ENCODE measurements at regions not wholly inside any gene's neighbourhood (a gene's known extent, or its start where the extent isn't known, plus 50 kb on each side); places are given as distances from the start of the nearest gene placed in this dataset.

DNA sequence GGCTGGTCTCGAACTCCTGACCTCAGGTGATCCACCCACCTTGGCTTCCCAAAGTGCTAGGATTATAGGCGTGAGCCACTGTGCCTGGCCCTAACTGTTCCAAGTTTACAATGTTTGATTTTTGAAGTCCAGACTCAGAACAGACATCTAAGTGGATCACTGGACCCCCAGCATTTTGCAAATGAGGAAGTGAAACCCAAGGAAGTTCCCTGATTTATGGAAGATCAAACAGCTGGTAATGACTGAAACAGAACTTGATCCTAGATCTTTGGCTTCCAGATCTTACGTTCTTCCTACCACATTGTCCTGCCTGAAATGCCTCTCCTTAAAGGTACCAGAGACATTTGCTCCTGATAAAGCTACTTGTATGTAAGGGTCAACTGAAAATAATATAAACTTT, 58.3 kb upstream of the NCOA1 start:
- Histone ChIP-seq H3K36me3 (no peaks in the 10 kb centered on the region), H3K9me3 (ENCODE audit: low read depth) (no peaks in the 10 kb centered on the region), H3K27ac (no peak overlapping the region), H3K27me3 (no peaks in the 10 kb centered on the region), H3K4me1 (ENCODE audit: low read depth) (peaks cover 8% of the 10 kb centered on the region), H3K4me3 (no peak overlapping the region)
- TF ChIP-seq, protein P1, sequence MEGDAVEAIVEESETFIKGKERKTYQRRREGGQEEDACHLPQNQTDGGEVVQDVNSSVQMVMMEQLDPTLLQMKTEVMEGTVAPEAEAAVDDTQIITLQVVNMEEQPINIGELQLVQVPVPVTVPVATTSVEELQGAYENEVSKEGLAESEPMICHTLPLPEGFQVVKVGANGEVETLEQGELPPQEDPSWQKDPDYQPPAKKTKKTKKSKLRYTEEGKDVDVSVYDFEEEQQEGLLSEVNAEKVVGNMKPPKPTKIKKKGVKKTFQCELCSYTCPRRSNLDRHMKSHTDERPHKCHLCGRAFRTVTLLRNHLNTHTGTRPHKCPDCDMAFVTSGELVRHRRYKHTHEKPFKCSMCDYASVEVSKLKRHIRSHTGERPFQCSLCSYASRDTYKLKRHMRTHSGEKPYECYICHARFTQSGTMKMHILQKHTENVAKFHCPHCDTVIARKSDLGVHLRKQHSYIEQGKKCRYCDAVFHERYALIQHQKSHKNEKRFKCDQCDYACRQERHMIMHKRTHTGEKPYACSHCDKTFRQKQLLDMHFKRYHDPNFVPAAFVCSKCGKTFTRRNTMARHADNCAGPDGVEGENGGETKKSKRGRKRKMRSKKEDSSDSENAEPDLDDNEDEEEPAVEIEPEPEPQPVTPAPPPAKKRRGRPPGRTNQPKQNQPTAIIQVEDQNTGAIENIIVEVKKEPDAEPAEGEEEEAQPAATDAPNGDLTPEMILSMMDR (IDR thresholded peaks at IDR 0.05; ENCODE audit: low read depth, low read length) = no peak
- DNase-seq (ENCODE audit: low read depth in 1 of 2, low spot score in 1 of 2) = no peak

DNA sequence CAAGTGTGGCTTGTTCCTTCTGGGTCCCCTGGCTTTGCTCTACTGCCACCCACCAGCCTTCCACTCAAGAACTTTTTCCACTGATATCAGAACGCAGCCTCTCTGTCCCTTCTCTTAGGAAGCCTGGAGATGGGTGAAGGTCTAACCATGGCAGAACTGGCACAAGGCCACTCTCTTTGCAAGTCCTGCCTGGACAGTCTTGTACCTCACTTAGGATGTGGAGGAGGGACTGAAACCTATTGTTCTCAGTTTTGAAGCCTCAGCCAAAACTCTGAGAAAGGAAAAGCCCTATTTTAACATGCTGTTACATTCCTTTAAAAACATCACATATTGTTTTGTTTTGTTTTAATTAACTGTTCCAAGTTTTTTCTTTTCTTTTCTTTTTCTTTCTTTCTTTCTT, 58.9 kb upstream of the NCOA1 start:
- Histone ChIP-seq H3K4me1 (ENCODE audit: low read depth) (peaks cover 8% of the 10 kb centered on the region), H3K4me3 (no peak overlapping the region), H3K36me3 (no peaks in the 10 kb centered on the region), H3K27me3 (no peaks in the 10 kb centered on the region), H3K27ac (no peak overlapping the region), H3K9me3 (ENCODE audit: low read depth) (no peaks in the 10 kb centered on the region)
- peak in 1 of 2 donors; percentile 46 for DNase-seq (ENCODE audit: low read depth in 1 of 2, low spot score in 1 of 2)
- TF ChIP-seq, protein P1 (IDR thresholded peaks at IDR 0.05; ENCODE audit: low read depth, low read length) = no peak

DNA sequence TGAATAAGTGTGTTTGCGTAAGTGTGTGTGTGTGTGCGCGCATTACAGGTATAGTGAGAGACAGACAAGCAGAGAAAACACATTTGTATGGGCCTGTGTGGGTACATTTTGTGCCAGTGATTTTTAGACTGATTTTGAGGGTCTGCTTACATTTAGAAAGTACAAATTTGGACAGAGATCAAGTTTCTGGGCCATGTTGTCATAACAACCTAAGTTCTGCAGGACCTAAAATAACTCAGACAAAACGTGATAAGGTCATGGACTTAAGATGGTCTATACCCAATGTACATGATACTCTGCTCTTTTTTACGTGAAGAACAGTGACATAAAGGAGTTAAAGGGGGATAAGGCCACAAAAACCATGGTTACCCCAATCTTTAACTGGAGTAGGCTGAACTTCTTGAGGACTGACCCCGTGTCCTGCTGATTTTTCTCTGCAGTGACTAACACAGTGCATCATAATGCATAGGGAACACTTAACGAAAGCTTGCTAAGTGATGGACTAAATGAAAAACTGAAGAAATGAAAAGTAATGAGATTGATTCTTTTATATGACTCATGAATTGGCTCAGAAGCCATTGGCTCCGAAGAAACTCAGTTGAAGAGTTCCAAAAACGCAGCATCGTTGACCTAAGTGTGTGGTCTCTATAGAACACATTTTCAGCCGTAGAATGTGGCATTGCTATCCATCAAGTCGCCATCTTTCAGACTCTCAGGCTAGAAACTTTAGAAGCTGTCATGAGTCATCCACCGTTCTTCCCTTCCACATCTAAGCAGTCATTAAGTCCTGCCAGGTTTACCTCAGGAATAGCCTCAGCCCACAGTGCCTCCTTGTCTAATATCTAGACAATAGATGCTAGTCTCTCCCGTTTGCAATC, 61.6 kb upstream of the NCOA1 start:
- TF ChIP-seq, protein P1 (IDR thresholded peaks at IDR 0.05; ENCODE audit: low read depth, low read length) = no peak
- H3K4me3 ChIP-seq = no peak overlapping the region
- peaks cover 7% of the 10 kb centered on the region for H3K27me3 ChIP-seq
- no peak overlapping the region for H3K27ac ChIP-seq
- no peaks in the 10 kb centered on the region for H3K36me3 ChIP-seq
- DNase-seq (ENCODE audit: low read depth in 1 of 2, low spot score in 1 of 2) = peak in 1 of 2 donors; percentile 49
- peaks cover 8% of the 10 kb centered on the region for H3K4me1 ChIP-seq (ENCODE audit: low read depth)
- no peaks in the 10 kb centered on the region for H3K9me3 ChIP-seq (ENCODE audit: low read depth)

DNA sequence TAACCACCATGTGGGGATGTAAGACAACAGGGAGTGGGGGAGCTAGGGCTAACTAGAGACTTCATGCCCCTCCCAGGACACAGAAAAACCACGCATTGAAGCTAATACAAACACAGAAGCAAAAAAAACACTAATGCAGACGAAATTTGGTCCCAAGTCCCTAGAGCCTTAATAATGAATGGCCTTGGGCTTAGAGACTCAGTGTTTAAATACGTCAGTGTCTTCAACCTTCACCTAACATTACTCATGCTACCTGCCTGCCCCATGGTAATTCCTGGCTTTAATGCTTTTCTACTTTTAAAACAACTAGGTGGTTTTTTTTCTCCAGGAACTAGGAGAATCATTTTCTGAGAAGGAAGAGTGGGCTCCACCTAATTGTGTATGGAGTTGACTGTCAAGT, 64.1 kb upstream of the ITSN2 start:
- DNase-seq (ENCODE audit: low read depth in 1 of 2, low spot score in 1 of 2) = no peak
- no peak overlapping the region for H3K27ac ChIP-seq
- H3K4me1 ChIP-seq (ENCODE audit: low read depth) = peaks cover 3% of the 10 kb centered on the region
- H3K9me3 ChIP-seq (ENCODE audit: low read depth) = no peaks in the 10 kb centered on the region
- H3K27me3 ChIP-seq = peaks cover 14% of the 10 kb centered on the region
- H3K4me3 ChIP-seq = no peak overlapping the region
- H3K36me3 ChIP-seq = no peaks in the 10 kb centered on the region
- TF ChIP-seq, protein P1 (IDR thresholded peaks at IDR 0.05; ENCODE audit: low read depth, low read length) = no peak

DNA sequence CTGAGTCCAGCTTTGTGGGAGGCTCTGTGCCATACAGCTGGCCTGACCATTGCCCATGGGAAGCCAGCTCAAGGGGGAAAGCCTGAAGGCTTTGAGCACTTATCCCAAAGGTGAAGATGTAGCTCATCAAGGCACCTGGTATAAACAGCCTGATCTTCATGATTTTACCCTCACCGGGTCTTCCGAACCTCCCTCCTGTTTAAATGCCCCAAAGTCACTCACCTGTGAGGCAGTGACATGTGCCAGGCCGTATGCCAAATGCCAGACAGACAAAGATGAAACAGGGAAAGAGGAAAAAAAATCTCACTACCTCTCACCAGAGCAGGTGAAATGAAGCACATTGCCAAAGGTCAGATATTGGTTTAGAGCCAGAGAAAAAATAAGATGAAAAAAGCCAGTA, 62.8 kb upstream of the ITSN2 start:
- no peak for DNase-seq (ENCODE audit: low read depth in 1 of 2, low spot score in 1 of 2)

More for the DNA sequence above, 62.8 kb upstream of the ITSN2 start:
- peaks cover 14% of the 10 kb centered on the region for H3K27me3 ChIP-seq
- no peak overlapping the region for H3K4me3 ChIP-seq
- H3K36me3 ChIP-seq = no peaks in the 10 kb centered on the region
- H3K9me3 ChIP-seq (ENCODE audit: low read depth) = no peaks in the 10 kb centered on the region
- no peaks in the 10 kb centered on the region for H3K4me1 ChIP-seq (ENCODE audit: low read depth)
- H3K27ac ChIP-seq = no peak overlapping the region
- TF ChIP-seq, protein P1 (IDR thresholded peaks at IDR 0.05; ENCODE audit: low read depth, low read length) = no peak
